GM23338 (cell line): ENCODE measurements at regions not wholly inside any gene's neighbourhood (a gene's known extent, or its start where the extent isn't known, plus 50 kb on each side); places are given as distances from the start of the nearest gene placed in this dataset.

Experiments
- ATAC-seq: fragments of 200-7000 bp; cut with Tn5 transposase; 3 replicates; pipeline ENCODE4 v1.9.1; 2020
- DNase-seq: peaks from one replicate; pipeline ENCODE4 v3.0.0-alpha.2; 2015; ENCODE audit warnings: low spot score
- H2AFZ ChIP-seq: fragments of 200-600 bp; sonication (generic); 2 replicates; pipeline ENCODE4 v1.8.0; 2016; ENCODE audit warnings: antibody characterized with exemption, mild to moderate bottlenecking, moderate library complexity
- H3F3A ChIP-seq: fragments of 200-600 bp; sonication (generic); replicated peaks from 2 replicates; pipeline ENCODE4 v1.8.0; 2017; ENCODE audit warnings: antibody characterized with exemption, mixed run types, low read depth
- H3K27ac ChIP-seq: fragments of 200-600 bp; sonication (generic); 2 replicates; pipeline ENCODE4 v1.6.1; 2016; ENCODE audit warnings: low read depth
- H3K27me3 ChIP-seq: fragments of 200-600 bp; sonication (generic); 2 replicates; pipeline ENCODE4 v1.8.0; 2016; ENCODE audit warnings: mild to moderate bottlenecking, mixed run types, moderate library complexity; ENCODE audit not compliant: insufficient read depth
- H3K36me3 ChIP-seq: fragments of 200-600 bp; sonication (generic); 2 replicates; pipeline ENCODE4 v1.8.0; 2016; ENCODE audit warnings: mild to moderate bottlenecking; ENCODE audit not compliant: insufficient read depth
- H3K4me1 ChIP-seq: fragments of 200-600 bp; sonication (generic); 2 replicates; pipeline ENCODE4 v1.8.0; 2016; ENCODE audit warnings: mild to moderate bottlenecking, moderate library complexity; ENCODE audit not compliant: insufficient read depth
- H3K4me2 ChIP-seq: fragments of 200-600 bp; sonication (generic); 2 replicates; pipeline ENCODE4 v1.7.1; 2017; ENCODE audit warnings: mixed run types
- H3K4me3 ChIP-seq: fragments of 200-600 bp; sonication (generic); 2 replicates; pipeline ENCODE4 v1.6.1; 2016; ENCODE audit warnings: mixed run types
- H3K79me2 ChIP-seq: fragments of 200-600 bp; sonication (generic); replicated peaks from 2 replicates; pipeline ENCODE4 v1.8.0; 2017; ENCODE audit warnings: mild to moderate bottlenecking; ENCODE audit not compliant: insufficient read depth
- H3K9me2 ChIP-seq: fragments of 200-600 bp; sonication (generic); 2 replicates; pipeline ENCODE4 v1.8.0; 2017; ENCODE audit not compliant: insufficient read depth
- H4K20me1 ChIP-seq: fragments of 200-600 bp; sonication (generic); replicated peaks from 2 replicates; pipeline ENCODE4 v1.8.0; 2017; ENCODE audit warnings: mild to moderate bottlenecking; ENCODE audit not compliant: insufficient read depth
- H3K27ac Mint-ChIP-seq: 2 replicates; pipeline ENCODE4 v1.8.0; 2020; ENCODE audit warnings: inconsistent platforms, mild to moderate bottlenecking, moderate library complexity, mixed read lengths
- H3K27me3 Mint-ChIP-seq: 3 replicates; pipeline ENCODE4 v1.8.0; 2022; ENCODE audit warnings: low read depth, mild to moderate bottlenecking, moderate library complexity, mixed read lengths, inconsistent platforms; ENCODE audit not compliant: insufficient read depth, poor library complexity
- H3K36me3 Mint-ChIP-seq: 3 replicates; pipeline ENCODE4 v1.8.0; 2021; ENCODE audit warnings: low read depth, mild to moderate bottlenecking, inconsistent platforms, moderate library complexity, mixed read lengths
- H3K4me1 Mint-ChIP-seq: 3 replicates; pipeline ENCODE4 v1.8.0; 2020; ENCODE audit warnings: mild to moderate bottlenecking, inconsistent platforms, mixed read lengths
- H3K4me3 Mint-ChIP-seq: 3 replicates; pipeline ENCODE4 v1.8.0; 2021; ENCODE audit warnings: moderate library complexity, mild to moderate bottlenecking, inconsistent platforms, mixed read lengths
- H3K9me3 Mint-ChIP-seq: 3 replicates; pipeline ENCODE4 v1.8.0; 2020; ENCODE audit warnings: moderate library complexity, mild to moderate bottlenecking, inconsistent platforms, mixed read lengths
- CTCF ChIP-seq, 2 experiments: fragments of 200-600 bp in 1 of 2; sonication (generic) in 1 of 2; conservative IDR thresholded peaks; 2 replicates each; pipeline versions ENCODE4 v1.5.1 to v1.6.1; 2016 to 2017; ENCODE audit warnings: antibody characterized with exemption in 2 of 2, low read depth in 2 of 2, mild to moderate bottlenecking in 2 of 2, moderate library complexity in 1 of 2
- ETS1 ChIP-seq: IDR thresholded peaks from 2 replicates; pipeline ENCODE4 v1.6.1; 2016; ENCODE audit warnings: antibody characterized with exemption
- STAT1 ChIP-seq: IDR thresholded peaks from one replicate; pipeline ENCODE4 v1.6.1; 2016; ENCODE audit warnings: antibody characterized with exemption; ENCODE audit not compliant: unreplicated experiment
- ZNF462 ChIP-seq: fragments of 250-450 bp; sonication (Bioruptor Pico); IDR thresholded peaks from 2 replicates; pipeline ENCODE4 v1.5.0; 2020; ENCODE audit warnings: mild to moderate bottlenecking, moderate library complexity

- Histone ChIP-seq H3K4me2 (no peak overlapping the region), H3K27me3 (no peaks in the 10 kb centered on the region), H4K20me1 (no peaks in the 10 kb centered on the region), H3K4me1 (peaks cover 12% of the 10 kb centered on the region; the same call in 1 of the 2 replicates), H3K36me3 (peaks cover 5% of the 10 kb centered on the region), H3K9me2 (peaks cover 22% of the 10 kb centered on the region), H3K4me3 (no peak overlapping the region), H2AFZ (no peak overlapping the region), H3K27ac (no peak overlapping the region), H3K79me2 (no peaks in the 10 kb centered on the region), H3F3A (no peaks in the 10 kb centered on the region)
- H3K9me3 Mint-ChIP-seq: peaks cover 48% of the 10 kb centered on the region
- H3K4me1 Mint-ChIP-seq: peaks cover 18% of the 10 kb centered on the region
- TF ChIP-seq STAT1: no peak
- TF ChIP-seq CTCF (conservative IDR thresholded peaks at IDR 0.05; ENCODE audit: low read depth in 2 of 2): no peak
- no peak for DNase-seq
- H3K27ac Mint-ChIP-seq: no peak overlapping the region
- H3K36me3 Mint-ChIP-seq: peaks cover 39% of the 10 kb centered on the region
- H3K4me3 Mint-ChIP-seq: no peak overlapping the region
- H3K27me3 Mint-ChIP-seq: no peaks in the 10 kb centered on the region
- ATAC-seq: no peak
Observed at GRCh38 chr6:141953072-141953471, 179.7 kb upstream of the GJE1 start.

GRCh38 chr6:141946502-141946901 is 186.2 kb upstream of the GJE1 start:
- peaks cover 2% of the 10 kb centered on the region for H3K27me3 Mint-ChIP-seq
- H3K4me3 ChIP-seq: no peak overlapping the region
- ATAC-seq: no peak

More at GRCh38 chr6:141946502-141946901, 186.2 kb upstream of the GJE1 start:
- peaks cover 5% of the 10 kb centered on the region; the same call in 1 of the 2 replicates for H3K79me2 ChIP-seq
- no peaks in the 10 kb centered on the region for H3K36me3 ChIP-seq
- Mint-ChIP-seq H3K4me1 (no peaks in the 10 kb centered on the region), H3K4me3 (no peak overlapping the region), H3K9me3 (peaks cover 15% of the 10 kb centered on the region; the same call in 2 of the 3 replicates), H3K36me3 (peaks cover 2% of the 10 kb centered on the region; the same call in 2 of the 3 replicates), H3K27ac (no peak overlapping the region)
- no peak for DNase-seq
- H3K4me1 ChIP-seq: no peaks in the 10 kb centered on the region
- no peak overlapping the region for H2AFZ ChIP-seq
- H3K27me3 ChIP-seq: no peaks in the 10 kb centered on the region
- H3K27ac ChIP-seq: no peak overlapping the region
- no peak overlapping the region for H3K4me2 ChIP-seq
- TF ChIP-seq ETS1 (no peak), ZNF462 (no peak)
- H3F3A ChIP-seq: no peaks in the 10 kb centered on the region
- no peaks in the 10 kb centered on the region for H4K20me1 ChIP-seq
- no peaks in the 10 kb centered on the region; the same call in 1 of the 2 replicates for H3K9me2 ChIP-seq
